Astrocyte (in vitro differentiated cells and primary cell): ENCODE measurements at regions not wholly inside any gene's neighbourhood (a gene's known extent, or its start where the extent isn't known, plus 50 kb on each side); places are given as distances from the start of the nearest gene placed in this dataset.

Experiments used
- DNase-seq: peaks from one replicate; pipeline ENCODE4 v3.0.0-alpha.2; 2010; ENCODE audit warnings: low read depth
- FAIRE-seq: peaks from 2 replicates; lab custom pipeline; 2011; peaks lifted over from hg19 to GRCh38; lab: Jason Lieb, UNC
- H2AFZ ChIP-seq: 2 replicates; pipeline ENCODE4 v1.6.0; 2012; ENCODE audit warnings: low read depth, low read length, inconsistent platforms
- H3K27ac ChIP-seq: 2 replicates; pipeline ENCODE4 v1.5.1; 2011; ENCODE audit warnings: low read depth, low read length, inconsistent platforms
- H3K27me3 ChIP-seq: 2 replicates; pipeline ENCODE4 v1.6.0; 2011; ENCODE audit warnings: low read length, inconsistent platforms; ENCODE audit not compliant: insufficient read depth
- H3K36me3 ChIP-seq: 2 replicates; pipeline ENCODE4 v1.5.1; 2011; ENCODE audit warnings: low read length, inconsistent platforms; ENCODE audit not compliant: insufficient read depth
- H3K4me1 ChIP-seq: 2 replicates; pipeline ENCODE4 v1.5.1; 2011; ENCODE audit warnings: low read length, inconsistent platforms; ENCODE audit not compliant: insufficient read depth
- H3K4me2 ChIP-seq: 2 replicates; pipeline ENCODE4 v1.6.0; 2012; ENCODE audit warnings: low read length, inconsistent platforms
- H3K4me3 ChIP-seq: 2 replicates; pipeline ENCODE4 v1.5.1; 2011; ENCODE audit warnings: low read depth, mild to moderate bottlenecking, low read length, inconsistent platforms; ENCODE audit not compliant: insufficient read depth
- H3K79me2 ChIP-seq: 2 replicates; pipeline ENCODE4 v1.6.0; 2012; ENCODE audit warnings: mild to moderate bottlenecking, low read length, inconsistent platforms; ENCODE audit not compliant: insufficient read depth
- H3K9ac ChIP-seq: 2 replicates; pipeline ENCODE4 v1.6.0; 2012; ENCODE audit warnings: mild to moderate bottlenecking, low read length, inconsistent platforms
- H3K9me3 ChIP-seq: 2 replicates; pipeline ENCODE4 v1.5.1; 2012; ENCODE audit warnings: low read depth, mild to moderate bottlenecking, low read length, inconsistent platforms; ENCODE audit not compliant: insufficient read depth
- H4K20me1 ChIP-seq: 2 replicates; pipeline ENCODE4 v1.6.0; 2012; ENCODE audit warnings: low read length, inconsistent platforms; ENCODE audit not compliant: insufficient read depth
- H3K27ac Mint-ChIP-seq: one replicate; pipeline ENCODE4 v1.8.0; 2021; ENCODE audit warnings: mild to moderate bottlenecking, mixed read lengths; ENCODE audit not compliant: unreplicated experiment
- H3K27me3 Mint-ChIP-seq: one replicate; pipeline ENCODE4 v1.8.0; 2021; ENCODE audit warnings: low read depth, mixed read lengths; ENCODE audit not compliant: unreplicated experiment
- H3K36me3 Mint-ChIP-seq: one replicate; pipeline ENCODE4 v1.8.0; 2021; ENCODE audit warnings: low read depth, mixed read lengths; ENCODE audit not compliant: unreplicated experiment
- H3K4me1 Mint-ChIP-seq: one replicate; pipeline ENCODE4 v1.8.0; 2021; ENCODE audit warnings: low read depth, mixed read lengths; ENCODE audit not compliant: unreplicated experiment
- H3K4me3 Mint-ChIP-seq: one replicate; pipeline ENCODE4 v1.8.0; 2021; ENCODE audit warnings: mild to moderate bottlenecking, moderate library complexity, mixed read lengths; ENCODE audit not compliant: unreplicated experiment
- H3K9me3 Mint-ChIP-seq: one replicate; pipeline ENCODE4 v1.8.0; 2021; ENCODE audit warnings: mild to moderate bottlenecking, mixed read lengths; ENCODE audit not compliant: unreplicated experiment
- CTCF ChIP-seq: IDR thresholded peaks from 2 replicates; pipeline ENCODE4 v1.5.1; 2011; ENCODE audit warnings: low read depth, mild to moderate bottlenecking, inconsistent platforms, low read length, moderate library complexity; ENCODE audit not compliant: insufficient read depth
- EZH2 ChIP-seq: IDR thresholded peaks from 2 replicates; pipeline ENCODE4 v1.6.1; 2012; ENCODE audit warnings: mild to moderate bottlenecking, low read length, inconsistent platforms; ENCODE audit not compliant: insufficient read depth

GRCh38 chr5:12113062-12113461, 208.8 kb upstream of the CTNND2 start:
- Histone ChIP-seq H3K4me2 (no peak overlapping the region), H3K36me3 (no peaks in the 10 kb centered on the region), H3K79me2 (no peaks in the 10 kb centered on the region), H3K4me3 (no peak overlapping the region), H3K27me3 (no peaks in the 10 kb centered on the region), H3K9ac (no peak overlapping the region), H3K4me1 (no peaks in the 10 kb centered on the region), H2AFZ (no peak overlapping the region), H3K9me3 (no peaks in the 10 kb centered on the region), H4K20me1 (no peaks in the 10 kb centered on the region), H3K27ac (no peak overlapping the region)
- no peaks in the 10 kb centered on the region for H3K9me3 Mint-ChIP-seq
- FAIRE-seq, result no peak
- no peaks in the 10 kb centered on the region for H3K27me3 Mint-ChIP-seq
- H3K4me3 Mint-ChIP-seq, result no peak overlapping the region
- no peak overlapping the region for H3K27ac Mint-ChIP-seq
- TF ChIP-seq CTCF (no peak), EZH2 (no peak)
- H3K4me1 Mint-ChIP-seq, result no peaks in the 10 kb centered on the region
- no peaks in the 10 kb centered on the region for H3K36me3 Mint-ChIP-seq
- no peak for DNase-seq

GRCh38 chr5:12111261-12111660, 207.0 kb upstream of the CTNND2 start:
- no peaks in the 10 kb centered on the region for H3K27me3 ChIP-seq
- H3K4me3 ChIP-seq, result no peak overlapping the region
- no peak for TF ChIP-seq EZH2
- Mint-ChIP-seq H3K4me3 (no peak overlapping the region), H3K27me3 (no peaks in the 10 kb centered on the region), H3K36me3 (no peaks in the 10 kb centered on the region), H3K9me3 (no peaks in the 10 kb centered on the region), H3K4me1 (no peaks in the 10 kb centered on the region), H3K27ac (no peak overlapping the region)
- FAIRE-seq (no peak), DNase-seq (no peak)
- no peaks in the 10 kb centered on the region for H4K20me1 ChIP-seq
- no peak overlapping the region for H3K4me2 ChIP-seq
- no peak overlapping the region for H2AFZ ChIP-seq
- no peak overlapping the region for H3K27ac ChIP-seq
- H3K4me1 ChIP-seq, result no peaks in the 10 kb centered on the region
- no peaks in the 10 kb centered on the region for H3K79me2 ChIP-seq
- H3K9me3 ChIP-seq, result no peaks in the 10 kb centered on the region
- no peaks in the 10 kb centered on the region for H3K36me3 ChIP-seq
- no peak overlapping the region for H3K9ac ChIP-seq

GRCh38 chr5:12110629-12111028, 206.4 kb upstream of the CTNND2 start:
- Histone ChIP-seq H2AFZ (no peak overlapping the region), H3K27me3 (no peaks in the 10 kb centered on the region), H3K9ac (no peak overlapping the region), H3K4me3 (no peak overlapping the region), H3K4me2 (no peak overlapping the region), H3K9me3 (no peaks in the 10 kb centered on the region), H3K4me1 (no peaks in the 10 kb centered on the region), H3K79me2 (no peaks in the 10 kb centered on the region), H4K20me1 (no peaks in the 10 kb centered on the region), H3K27ac (no peak overlapping the region), H3K36me3 (no peaks in the 10 kb centered on the region)
- no peak for DNase-seq
- Mint-ChIP-seq H3K4me1 (no peaks in the 10 kb centered on the region), H3K4me3 (no peak overlapping the region), H3K27me3 (no peaks in the 10 kb centered on the region), H3K9me3 (no peaks in the 10 kb centered on the region), H3K27ac (no peak overlapping the region), H3K36me3 (no peaks in the 10 kb centered on the region)
- TF ChIP-seq CTCF (no peak), EZH2 (no peak)
- FAIRE-seq, result no peak
